DMS114 treated with DMSO at 0.1 percent for 48 hours (cell line): ENCODE measurements at regions not wholly inside any gene's neighbourhood (a gene's known extent, or its start where the extent isn't known, plus 50 kb on each side); places are given as distances from the start of the nearest gene placed in this dataset.

ENCODE experiments used
- DNase-seq: peaks from one replicate; lab custom pipeline; 2025; ENCODE audit not compliant: unreplicated experiment; lab: John Stamatoyannopoulos, UW

GRCh38 chr6:14723535-14724086, 522.3 kb upstream of the JARID2 start:
- DNase-seq = no peak

- DNase-seq = no peak
Measured at GRCh38 chr6:14724549-14724948, 521.3 kb upstream of the JARID2 start.

- no peak for DNase-seq
Measured at GRCh38 chr6:14726816-14727493, 518.9 kb upstream of the JARID2 start.

GRCh38 chr6:14727494-14728395, 518.1 kb upstream of the JARID2 start:
- DNase-seq = no peak

GRCh38 chr6:14728396-14729024, 517.4 kb upstream of the JARID2 start:
- no peak for DNase-seq

- DNase-seq = no peak
Measured at GRCh38 chr6:14729129-14729871, 516.6 kb upstream of the JARID2 start.

GRCh38 chr6:14730654-14731053, 515.2 kb upstream of the JARID2 start:
- DNase-seq = no peak

GRCh38 chr6:14731611-14732010, 514.3 kb upstream of the JARID2 start:
- no peak for DNase-seq

- no peak for DNase-seq
Measured at GRCh38 chr6:14732226-14732843, 513.5 kb upstream of the JARID2 start.

- DNase-seq = no peak
Measured at GRCh38 chr6:14732844-14733757, 512.8 kb upstream of the JARID2 start.

- no peak for DNase-seq
Measured at GRCh38 chr6:14734052-14734415, 511.8 kb upstream of the JARID2 start.

- no peak for DNase-seq
Measured at GRCh38 chr6:14734416-14735340, 511.2 kb upstream of the JARID2 start.

- DNase-seq = no peak
Measured at GRCh38 chr6:14735956-14736486, 509.8 kb upstream of the JARID2 start.

GRCh38 chr6:14736554-14736953, 509.3 kb upstream of the JARID2 start:
- DNase-seq = no peak

- DNase-seq = no peak
Measured at GRCh38 chr6:14738497-14738896, 507.4 kb upstream of the JARID2 start.

- DNase-seq = no peak
Measured at GRCh38 chr6:14738933-14739332, 506.9 kb upstream of the JARID2 start.

GRCh38 chr6:14739827-14740226, 506.0 kb upstream of the JARID2 start:
- no peak for DNase-seq

GRCh38 chr6:14742171-14742570, 503.7 kb upstream of the JARID2 start:
- DNase-seq = no peak
